ENCODE measurements at regions not wholly inside any gene's neighbourhood (a gene's known extent, or its start where the extent isn't known, plus 50 kb on each side); places are given as distances from the start of the nearest gene placed in this dataset.

- no peak overlapping the region for H3K4me3 ChIP-seq (replicated peaks in 1 of 2; ENCODE audit: low read depth in 1 of 2, low read length in 2 of 2)
- RAD21 ChIA-PET (ENCODE audit: low non-redundant PET in 1 of 2, low total read pairs in 2 of 2, uncharacterized antibody in 2 of 2, unreplicated experiment in 2 of 2), result no interaction called here
- POLR2A ChIA-PET, result no interaction called here
Observed at GRCh38 chr9:82109626-82110025, 121.1 kb downstream of the SPATA31D1 start.

More at GRCh38 chr9:82109626-82110025, 121.1 kb downstream of the SPATA31D1 start:
- Histone ChIP-seq H3K9me3 (ENCODE audit: control insufficient read depth in 1 of 2, insufficient read depth in 1 of 2, low read depth in 1 of 2, low read length in 2 of 2) (no peaks in the 10 kb centered on the region), H3K9me2 (ENCODE audit: insufficient read depth) (0 out of 2 replicates have a peak, but pooled peaks cover 3% of the 10 kb centered on the region), H3K9ac (ENCODE audit: low read length) (no peak overlapping the region), H3K27ac (ENCODE audit: low read depth, low read length) (no peak overlapping the region), H3K36me3 (ENCODE audit: control insufficient read depth in 1 of 2, insufficient read depth in 2 of 2, low read length in 2 of 2) (no peaks in the 10 kb centered on the region), H3K4me1 (ENCODE audit: control insufficient read depth in 1 of 2, insufficient read depth in 2 of 2, low read length in 2 of 2) (no peaks in the 10 kb centered on the region), H4K20me1 (ENCODE audit: insufficient read depth) (no peaks in the 10 kb centered on the region), H3K79me2 (ENCODE audit: insufficient read depth, low read length) (no peaks in the 10 kb centered on the region), H3K27me3 (ENCODE audit: insufficient read depth, low read length) (no peaks in the 10 kb centered on the region), H3K4me2 (ENCODE audit: low read length) (no peak overlapping the region), H2AFZ (ENCODE audit: low read depth, low read length, poor library complexity, severe bottlenecking) (no peak overlapping the region)
- TF ChIP-seq EZH2phosphoT487 (IDR thresholded peaks at IDR 0.05; ENCODE audit: borderline replicate concordance) (no peak), CBX3 (IDR thresholded peaks at IDR 0.05; ENCODE audit: low read depth) (no peak), JUND (IDR thresholded peaks at IDR 0.05) (no peak), SP1 (IDR thresholded peaks at IDR 0.05; ENCODE audit: low read depth) (no peak), ZNF274 (IDR thresholded peaks at IDR 0.05; ENCODE audit: low read depth, low read length) (no peak), REST (IDR thresholded peaks at IDR 0.05; ENCODE audit: low read depth) (no peak), ATF3 (IDR thresholded peaks at IDR 0.05) (no peak), MAX (IDR thresholded peaks at IDR 0.05) (no peak), CEBPB (IDR thresholded peaks at IDR 0.05; ENCODE audit: low read depth) (no peak), YY1 (IDR thresholded peaks at IDR 0.05; ENCODE audit: extremely low read depth, insufficient replicate concordance, low read depth, low read length) (no peak), CTCF (IDR thresholded peaks at IDR 0.05 in 2 of 3, conservative IDR thresholded peaks at IDR 0.05 in 1 of 3; ENCODE audit: borderline replicate concordance in 1 of 3, insufficient read depth in 1 of 3, low read depth in 2 of 3, low read length in 2 of 3) (no peak), SRF (IDR thresholded peaks at IDR 0.05; ENCODE audit: low read depth) (no peak), ZBTB33 (IDR thresholded peaks at IDR 0.05; ENCODE audit: extremely low read depth, insufficient replicate concordance, low read length) (no peak), SIN3A (IDR thresholded peaks at IDR 0.05; ENCODE audit: low read depth) (no peak), ZFX (IDR thresholded peaks at IDR 0.05) (no peak), RAD21 (IDR thresholded peaks at IDR 0.05; ENCODE audit: low read depth) (no peak), POLR2AphosphoS5 (IDR thresholded peaks at IDR 0.05; ENCODE audit: low read depth, low read length) (no peak), ELF1 (IDR thresholded peaks at IDR 0.05; ENCODE audit: borderline replicate concordance, low read depth) (no peak), FOSL1 (IDR thresholded peaks at IDR 0.05; ENCODE audit: low read depth) (no peak), POLR2A (IDR thresholded peaks at IDR 0.05; ENCODE audit: borderline replicate concordance, extremely low read depth, insufficient read depth, insufficient read length) (no peak)
- intact Hi-C loops (cut with micrococcal nuclease), result no loop called here
- CTCF ChIA-PET, result no interaction called here
- BruUV-seq (replicated peaks), result no TSS peak
- ATAC-seq, result no peak
- no peak for DNase-seq (ENCODE audit: low read depth, low spot score)
